ENCODE measurements at regions not wholly inside any gene's neighbourhood (a gene's known extent, or its start where the extent isn't known, plus 50 kb on each side); places are given as distances from the start of the nearest gene placed in this dataset.

DNA sequence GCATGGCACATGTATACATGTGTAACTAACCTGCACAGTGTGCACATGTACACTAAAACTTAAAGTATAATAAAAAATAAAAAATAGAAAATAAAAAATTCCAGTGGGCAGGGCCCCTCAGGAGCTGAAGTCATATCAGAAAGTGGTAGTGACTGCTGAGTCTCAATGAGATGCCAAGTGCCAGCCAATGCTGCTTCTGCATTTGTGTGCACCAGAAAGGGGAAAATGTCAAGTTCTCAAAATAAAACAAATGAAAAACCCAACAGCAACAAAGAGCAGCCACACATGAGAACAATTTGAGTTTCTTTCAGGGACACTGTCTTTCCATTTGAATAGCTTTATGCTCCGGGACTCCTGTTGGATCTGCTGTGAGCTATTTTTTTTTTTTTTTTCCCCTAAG, 117.2 kb upstream of the CCDC112 start:
- DNase-seq (ENCODE audit: low spot score): no peak
- ATAC-seq (ENCODE audit: low FRiP score): no peak
- TF ChIP-seq, protein P1, sequence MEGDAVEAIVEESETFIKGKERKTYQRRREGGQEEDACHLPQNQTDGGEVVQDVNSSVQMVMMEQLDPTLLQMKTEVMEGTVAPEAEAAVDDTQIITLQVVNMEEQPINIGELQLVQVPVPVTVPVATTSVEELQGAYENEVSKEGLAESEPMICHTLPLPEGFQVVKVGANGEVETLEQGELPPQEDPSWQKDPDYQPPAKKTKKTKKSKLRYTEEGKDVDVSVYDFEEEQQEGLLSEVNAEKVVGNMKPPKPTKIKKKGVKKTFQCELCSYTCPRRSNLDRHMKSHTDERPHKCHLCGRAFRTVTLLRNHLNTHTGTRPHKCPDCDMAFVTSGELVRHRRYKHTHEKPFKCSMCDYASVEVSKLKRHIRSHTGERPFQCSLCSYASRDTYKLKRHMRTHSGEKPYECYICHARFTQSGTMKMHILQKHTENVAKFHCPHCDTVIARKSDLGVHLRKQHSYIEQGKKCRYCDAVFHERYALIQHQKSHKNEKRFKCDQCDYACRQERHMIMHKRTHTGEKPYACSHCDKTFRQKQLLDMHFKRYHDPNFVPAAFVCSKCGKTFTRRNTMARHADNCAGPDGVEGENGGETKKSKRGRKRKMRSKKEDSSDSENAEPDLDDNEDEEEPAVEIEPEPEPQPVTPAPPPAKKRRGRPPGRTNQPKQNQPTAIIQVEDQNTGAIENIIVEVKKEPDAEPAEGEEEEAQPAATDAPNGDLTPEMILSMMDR (IDR thresholded peaks at IDR 0.05): no peak

DNA sequence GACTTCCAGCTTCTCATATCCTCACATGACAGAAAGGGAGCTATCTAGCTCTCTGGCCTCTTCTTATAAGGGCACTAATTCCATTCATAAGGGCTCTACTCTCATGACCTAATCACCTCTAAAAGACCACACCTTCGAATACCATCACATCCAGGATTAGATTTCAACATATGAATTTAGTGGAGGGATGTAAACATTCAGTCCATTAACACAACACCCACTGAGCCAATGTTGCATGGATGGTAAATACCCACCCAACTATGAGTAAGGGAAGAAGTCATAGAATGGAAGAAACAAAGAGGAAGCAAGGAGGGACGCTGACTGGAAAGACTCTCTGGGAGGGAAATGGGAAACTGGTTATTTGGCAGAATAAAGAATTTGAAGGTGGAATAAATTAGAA, 112.6 kb upstream of the CCDC112 start:
- ATAC-seq (ENCODE audit: low FRiP score): no peak
- TF ChIP-seq, protein P1 (IDR thresholded peaks at IDR 0.05): no peak
- no peak for DNase-seq (ENCODE audit: low spot score)

DNA sequence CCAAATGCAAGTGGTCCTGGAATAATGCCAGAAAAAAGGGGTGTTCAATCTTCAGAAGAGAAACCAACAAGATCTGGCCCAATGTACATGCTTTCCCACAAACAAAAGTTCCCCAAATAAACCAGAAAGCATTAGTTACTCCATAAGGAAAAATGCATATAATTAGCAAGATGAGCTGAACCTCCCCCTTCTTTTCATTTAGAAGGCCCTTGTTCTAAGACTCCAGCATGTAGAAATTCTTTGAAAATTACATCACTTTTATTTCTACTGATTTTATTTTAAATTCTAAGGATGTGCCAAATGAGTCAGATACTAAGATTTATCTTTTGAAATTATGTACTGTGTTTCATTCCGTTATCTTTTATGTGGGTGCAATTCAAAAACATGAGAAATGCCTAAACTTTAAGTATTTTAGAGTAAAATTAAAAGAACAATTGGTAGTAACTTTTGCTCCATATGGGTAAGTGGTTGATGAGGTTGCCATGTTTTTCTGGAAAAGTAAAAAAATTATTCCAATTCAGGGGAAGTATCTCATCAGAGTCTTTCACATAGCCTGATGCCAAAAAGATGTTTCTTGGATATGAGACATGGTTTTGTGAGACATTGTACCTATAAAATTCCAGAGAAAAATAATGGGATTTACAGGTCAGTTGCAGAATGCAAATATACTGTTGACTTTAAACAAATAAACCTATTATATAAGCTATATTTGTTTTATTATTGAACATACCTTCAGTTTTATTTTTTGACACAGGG, 106.5 kb upstream of the CCDC112 start:
- no peak for DNase-seq (ENCODE audit: low spot score)
- ATAC-seq (ENCODE audit: low FRiP score): peak; percentile 94
- TF ChIP-seq, protein P1 (IDR thresholded peaks at IDR 0.05): no peak

DNA sequence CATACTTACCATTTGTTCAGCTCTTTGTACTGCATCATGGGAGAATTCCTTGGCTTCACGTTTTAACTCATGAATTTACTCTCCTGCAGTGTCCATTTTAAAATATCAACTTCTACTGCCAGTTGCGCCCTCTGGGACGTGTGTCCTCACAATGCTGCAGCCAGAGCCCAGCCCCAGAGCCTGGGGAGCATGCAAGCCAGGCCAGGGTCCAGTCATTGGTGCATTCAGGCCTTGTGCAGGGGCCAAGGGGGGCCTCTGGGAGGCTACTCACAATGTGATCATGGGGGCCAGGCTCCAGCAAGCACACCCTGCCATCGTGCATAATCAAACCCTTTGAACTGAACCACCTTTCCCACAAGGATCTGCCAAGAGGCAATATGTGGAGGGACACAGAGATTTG, 105.6 kb upstream of the CCDC112 start:
- TF ChIP-seq, protein P1 (IDR thresholded peaks at IDR 0.05): no peak
- ATAC-seq (ENCODE audit: low FRiP score) (no peak), DNase-seq (ENCODE audit: low spot score) (no peak)

DNA sequence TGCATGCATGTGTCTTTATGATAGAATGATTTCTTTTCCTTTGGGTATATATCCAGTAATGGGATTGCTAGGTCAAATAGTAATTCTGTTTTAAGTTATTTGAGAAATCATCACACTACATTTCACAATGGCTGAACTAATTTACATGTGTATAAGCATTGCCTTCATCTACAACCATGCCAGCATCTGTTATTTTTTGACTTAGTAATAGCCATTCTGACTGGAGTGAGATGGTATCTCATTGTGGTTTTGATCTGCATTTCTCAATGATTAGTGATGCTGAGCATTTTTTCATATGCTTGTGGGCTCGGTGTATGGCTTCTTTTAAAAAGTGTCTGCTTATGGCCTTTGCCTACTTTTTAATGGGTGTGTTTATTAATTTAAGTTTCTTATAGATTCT, 102.3 kb upstream of the CCDC112 start:
- no peak for ATAC-seq (ENCODE audit: low FRiP score)
- TF ChIP-seq, protein P1 (IDR thresholded peaks at IDR 0.05): no peak
- DNase-seq (ENCODE audit: low spot score): no peak

DNA sequence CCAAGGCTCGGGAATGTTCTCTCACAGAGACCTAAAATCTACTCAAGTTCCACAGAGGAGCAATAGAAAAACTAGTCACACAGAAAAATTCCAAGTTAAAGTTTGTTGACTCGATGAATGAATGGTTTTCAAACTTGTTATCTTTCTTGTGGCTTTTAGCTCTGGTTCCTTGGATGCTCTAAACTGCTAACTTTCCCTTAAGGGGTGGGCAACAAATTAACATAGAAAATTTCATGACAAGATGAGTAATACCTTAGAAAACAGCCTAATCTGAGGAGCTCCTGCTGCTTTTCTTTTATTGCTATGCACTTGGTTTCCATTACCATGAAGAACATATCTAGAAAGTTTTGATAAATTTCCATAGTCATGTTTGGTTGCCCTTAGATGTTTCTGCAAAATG, 100.2 kb upstream of the CCDC112 start:
- ATAC-seq (ENCODE audit: low FRiP score) (no peak), DNase-seq (ENCODE audit: low spot score) (no peak)
- TF ChIP-seq, protein P1 (IDR thresholded peaks at IDR 0.05): no peak

DNA sequence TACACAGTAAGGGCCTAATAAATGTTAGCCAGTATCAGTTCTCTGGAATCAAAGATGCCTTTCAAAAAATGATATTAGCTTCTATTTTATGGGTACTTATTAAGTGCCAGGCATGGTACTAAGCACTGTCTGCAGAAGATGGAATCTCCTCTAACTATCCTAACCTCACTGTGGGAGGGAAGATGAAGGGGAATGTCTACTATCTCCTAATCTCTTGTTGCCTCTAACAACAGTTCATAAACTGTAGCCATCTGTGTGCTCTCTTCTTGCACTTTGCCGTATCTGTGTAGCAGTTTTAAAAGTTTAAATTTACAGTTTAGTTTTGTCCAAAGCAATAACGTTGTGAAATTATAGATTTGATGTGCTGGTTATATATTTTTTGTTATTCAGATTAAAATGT, 99.6 kb upstream of the CCDC112 start:
- no peak for ATAC-seq (ENCODE audit: low FRiP score)
- TF ChIP-seq, protein P1 (IDR thresholded peaks at IDR 0.05): no peak
- DNase-seq (ENCODE audit: low spot score): no peak

All from omental fat pad (tissue), 3 donors.